ENCODE measurements at regions not wholly inside any gene's neighbourhood (a gene's known extent, or its start where the extent isn't known, plus 50 kb on each side); places are given as distances from the start of the nearest gene placed in this dataset.

DNA sequence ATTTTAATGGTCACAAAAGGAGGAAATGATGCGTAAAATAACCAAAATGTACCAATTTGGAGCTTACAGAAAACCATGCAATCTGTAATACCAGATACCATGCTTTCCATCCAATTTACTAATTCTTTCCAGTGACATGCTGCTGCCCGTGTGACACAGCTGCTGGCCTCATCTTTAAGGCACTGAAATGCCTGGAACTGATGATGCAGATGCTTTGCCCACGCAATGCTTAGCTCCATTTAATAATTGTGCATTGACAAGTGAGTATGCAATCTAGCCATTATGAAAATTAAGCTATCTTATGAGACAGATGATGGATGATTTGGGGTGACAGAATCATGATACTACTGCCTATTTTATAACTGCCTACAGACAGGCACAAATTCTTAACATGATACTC is 169.2 kb upstream of the CTNND2 start:
- H3K4ac ChIP-seq (ENCODE audit: low read depth, low read length), result no peak overlapping the region
- no CpG with 5 or more reads among the region's 3 CpGs for WGBS (ENCODE audit: extremely low coverage, insufficient read length, low lambda C conversion rate)
- H4K5ac ChIP-seq (ENCODE audit: insufficient read length, low read depth, low read length), result no peak overlapping the region
- H3K4me2 ChIP-seq (ENCODE audit: insufficient read depth, insufficient read length, low read length), result no peak overlapping the region
- H2AFZ ChIP-seq (ENCODE audit: low read length), result no peak overlapping the region
- H3K79me2 ChIP-seq (ENCODE audit: insufficient read depth, low read length), result no peaks in the 10 kb centered on the region
- Mint-ChIP-seq H3K36me3 (ENCODE audit: insufficient read depth in 1 of 3, low read depth in 3 of 3) (no peaks in the 10 kb centered on the region), H3K4me1 (peaks cover 6 to 7% of the 10 kb centered on the region in 2 experiments), H3K27me3 (ENCODE audit: low read depth) (no peaks in the 10 kb centered on the region), H3K27ac (no peak overlapping the region), H3K9me3 (no peaks in the 10 kb centered on the region), H3K4me3 (no peak overlapping the region)
- H3K23ac ChIP-seq (ENCODE audit: insufficient read length, low read depth, low read length), result no peak overlapping the region
- H4K8ac ChIP-seq (replicated peaks; ENCODE audit: insufficient read length, low read depth, low read length), result no peak overlapping the region
- no peak for DNase-seq
- H2BK15ac ChIP-seq (ENCODE audit: low read depth, low read length), result no peak overlapping the region
- no peaks in the 10 kb centered on the region for H3K9me3 ChIP-seq (ENCODE audit: control insufficient read depth, low read depth, low read length)
- H3K4me1 ChIP-seq (ENCODE audit: insufficient read depth, low read length), result no peaks in the 10 kb centered on the region
- H2AK5ac ChIP-seq (ENCODE audit: insufficient read length, low read length), result no peak overlapping the region
- H2BK20ac ChIP-seq (ENCODE audit: low read depth, low read length, poor library complexity, severe bottlenecking), result no peak overlapping the region
- no peak overlapping the region for H3K56ac ChIP-seq (ENCODE audit: insufficient read length, low read depth, low read length)
- H3K18ac ChIP-seq (ENCODE audit: insufficient read length, low read depth, low read length), result no peak overlapping the region
- H3K23me2 ChIP-seq (ENCODE audit: insufficient read length, low read depth, low read length, poor library complexity, severe bottlenecking), result no peaks in the 10 kb centered on the region
- no peak overlapping the region for H2BK120ac ChIP-seq (ENCODE audit: low read depth, low read length, poor library complexity, severe bottlenecking)
- no peak overlapping the region for H3K14ac ChIP-seq (ENCODE audit: insufficient read depth, low read length)
- no peak overlapping the region for H2BK12ac ChIP-seq (ENCODE audit: insufficient read length, low read depth, low read length)
- no peak overlapping the region for H3K9ac ChIP-seq (ENCODE audit: extremely low read depth, insufficient read length, low read length)
- H4K20me1 ChIP-seq (ENCODE audit: control insufficient read depth, insufficient read depth, insufficient read length), result no peaks in the 10 kb centered on the region
- no peak overlapping the region for H4K91ac ChIP-seq (ENCODE audit: insufficient read length, low read depth, low read length)
- no peak for TF ChIP-seq CTCF (conservative IDR thresholded peaks at IDR 0.05)
- H3K79me1 ChIP-seq (ENCODE audit: insufficient read depth, low read depth, low read length, poor library complexity, severe bottlenecking), result no peaks in the 10 kb centered on the region
- H3K27me3 ChIP-seq (ENCODE audit: insufficient read depth, low read length), result no peaks in the 10 kb centered on the region
- H2BK5ac ChIP-seq (ENCODE audit: insufficient read length, low read length), result no peak overlapping the region
- no peak overlapping the region for H3K27ac ChIP-seq (ENCODE audit: insufficient read length, low read depth, low read length)
- H3T11ph ChIP-seq (ENCODE audit: low read length), result no peak overlapping the region
